ENCODE measurements at regions not wholly inside any gene's neighbourhood (a gene's known extent, or its start where the extent isn't known, plus 50 kb on each side); places are given as distances from the start of the nearest gene placed in this dataset.
"Not testable (repeated sequence)": the region's sequence is repeated elsewhere in the genome, so short reads cannot be mapped to it uniquely, and the experiment has no call there.

DNA sequence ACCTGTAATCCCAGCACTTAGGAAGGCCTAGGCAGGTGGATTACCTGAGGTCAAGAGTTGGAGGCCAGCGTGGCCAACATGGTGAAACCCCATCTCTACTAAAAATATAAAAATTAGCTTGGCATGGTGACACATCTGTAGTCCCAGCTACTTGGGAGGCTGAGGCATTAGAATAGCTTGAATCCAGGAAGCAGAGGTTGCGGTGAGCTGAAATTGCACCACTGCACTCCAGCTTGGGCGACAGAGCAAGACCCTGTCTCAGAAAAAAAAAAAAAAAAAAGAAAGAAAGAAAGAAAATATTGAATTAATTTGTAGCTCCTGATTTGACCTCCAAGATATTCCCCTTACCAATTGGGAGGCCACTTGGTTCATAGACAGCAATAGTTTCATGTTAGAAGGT is 73.7 kb downstream of the SPIN4 start:
- intact Hi-C loops (cut with micrococcal nuclease); DNase-seq; H3K23ac ChIP-seq (ENCODE audit: low read depth, low read length); H3K27me3 ChIP-seq (ENCODE audit: control insufficient read depth, insufficient read depth, low read length); H3K56ac ChIP-seq (ENCODE audit: extremely low read depth, insufficient read depth, low read length); H2AK9ac ChIP-seq (replicated peaks; ENCODE audit: low read depth, low read length, poor library complexity); H2AFZ ChIP-seq (replicated peaks; ENCODE audit: low read length, poor library complexity); H3K36me3 ChIP-seq (ENCODE audit: control insufficient read depth, insufficient read depth, low read length); H3K4ac ChIP-seq (ENCODE audit: low read depth, low read length); H3K4me3 ChIP-seq (ENCODE audit: insufficient read depth, low read depth, low read length); H2AK5ac ChIP-seq (ENCODE audit: low read depth, low read length); H2BK5ac ChIP-seq (ENCODE audit: low read depth, low read length, poor library complexity, severe bottlenecking); H4K20me1 ChIP-seq (ENCODE audit: insufficient read depth, low read length); in situ Hi-C loops (cut with MboI; ENCODE audit: low sequenced_read_pairs); H3K27ac ChIP-seq (ENCODE audit: insufficient read depth, low read length); H3K18ac ChIP-seq (ENCODE audit: low read depth, low read length); H4K8ac ChIP-seq (ENCODE audit: low read depth in 2 of 2, low read length in 2 of 2); H3K9ac ChIP-seq (ENCODE audit: low read depth, low read length); POLR2A ChIA-PET (ENCODE audit: unreplicated experiment); H3K9me3 ChIP-seq (ENCODE audit: control insufficient read depth, insufficient read depth, low read length); H4K5ac ChIP-seq (ENCODE audit: low read depth, low read length); ATAC-seq (ENCODE audit: low read depth); dilution Hi-C loops (cut with HindIII; ENCODE audit: low sequenced_read_pairs, unreplicated experiment); BruUV-seq (replicated peaks); H3K79me1 ChIP-seq (ENCODE audit: low read depth in 1 of 2, low read length in 2 of 2); H3K9me1 ChIP-seq (ENCODE audit: insufficient read depth, low read length); H2BK120ac ChIP-seq (ENCODE audit: low read depth, low read length); H2BK20ac ChIP-seq (ENCODE audit: low read depth, low read length); H3K14ac ChIP-seq (replicated peaks; ENCODE audit: low read depth, low read length); H3K4me1 ChIP-seq (ENCODE audit: control insufficient read depth, insufficient read depth, low read length); H3K4me2 ChIP-seq (ENCODE audit: low read depth, low read length); H4K91ac ChIP-seq (ENCODE audit: insufficient read depth, low read depth, low read length); H2BK15ac ChIP-seq (ENCODE audit: low read depth, low read length): not testable (repeated sequence)
- WGBS, 2 experiments (ENCODE audit: extremely low coverage in 2 of 2, insufficient read length in 1 of 2) = no CpG with 5 or more reads among the region's 3 CpGs
- CTCF ChIA-PET = interaction anchor here (1.1 kb wide), 1 partner anchor 409 kb away, joined by 5 read pairs; no protein-coding TSS in a partner anchor
